ACHN (cell line): ENCODE measurements at regions not wholly inside any gene's neighbourhood (a gene's known extent, or its start where the extent isn't known, plus 50 kb on each side); places are given as distances from the start of the nearest gene placed in this dataset.

Experiments used
- DNase-seq: peaks from one replicate; pipeline ENCODE4 v3.0.0-alpha.2; 2015
- in situ Hi-C: cut with HindIII; loops from 2 replicates; pipeline ENCODE4 v1.10.0; 2017; ENCODE audit warnings: low sequenced_read_pairs, low pct_ligation_motif_present, low pct_unique_long_range_greater_than_20kb

GRCh38 chr7:67692425-67692824 lies 695.8 kb downstream of the TYW1 start:
- in situ Hi-C loops = no loop called here
- DNase-seq = no peak

DNA sequence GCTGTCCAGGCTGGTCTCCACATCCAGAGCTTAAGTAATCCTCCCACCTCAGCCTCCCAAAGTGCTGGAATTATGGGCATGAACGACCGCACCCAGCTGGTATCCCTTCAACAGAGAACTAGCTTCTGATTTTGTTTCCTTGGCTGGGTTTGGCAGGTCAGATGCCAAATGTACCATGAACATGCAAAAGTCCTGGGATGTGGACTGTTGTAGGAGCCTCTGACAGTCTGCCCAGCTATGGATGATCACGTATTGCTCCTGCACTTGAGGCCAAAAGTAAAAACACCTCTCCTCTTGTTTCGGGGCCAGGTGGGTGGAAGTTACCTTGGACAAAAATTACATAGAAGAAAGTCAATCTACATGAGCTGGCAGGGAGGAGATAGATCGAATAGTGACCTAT lies 699.5 kb downstream of the TYW1 start:
- DNase-seq = no peak
- in situ Hi-C loops = no loop called here

GRCh38 chr7:67696878-67697277 lies 700.2 kb downstream of the TYW1 start:
- in situ Hi-C loops = no loop called here
- DNase-seq = no peak

GRCh38 chr7:67698354-67698753 lies 701.7 kb downstream of the TYW1 start:
- no peak for DNase-seq
- in situ Hi-C loops = no loop called here

- in situ Hi-C loops = no loop called here
- no peak for DNase-seq
These were observed 709.2 kb downstream of the TYW1 start for GRCh38 chr7:67705850-67706249.

DNA sequence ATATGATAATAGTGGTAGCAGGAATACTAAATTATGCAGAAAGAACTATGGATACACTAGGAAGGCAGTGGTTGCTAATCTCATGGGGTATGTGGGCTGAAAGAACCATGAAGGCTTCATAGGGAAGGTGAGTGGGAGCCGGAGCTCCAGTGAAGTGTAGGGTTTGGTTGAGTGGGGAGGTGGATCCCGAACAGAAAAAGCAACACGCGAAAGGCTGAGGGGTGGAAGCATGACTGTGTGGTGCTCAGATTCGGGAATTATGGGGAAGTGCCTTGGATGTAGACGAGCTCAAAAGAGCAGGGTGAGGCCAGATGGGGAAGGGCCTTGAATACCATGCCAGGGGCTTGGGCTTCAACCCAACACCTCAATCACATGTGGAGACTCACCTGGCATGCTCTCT lies 715.1 kb downstream of the TYW1 start:
- in situ Hi-C loops = no loop called here

GRCh38 chr7:67713451-67714056 lies 716.9 kb downstream of the TYW1 start:
- in situ Hi-C loops = no loop called here
- no peak for DNase-seq

More for the DNA sequence above, 715.1 kb downstream of the TYW1 start:
- no peak for DNase-seq

DNA sequence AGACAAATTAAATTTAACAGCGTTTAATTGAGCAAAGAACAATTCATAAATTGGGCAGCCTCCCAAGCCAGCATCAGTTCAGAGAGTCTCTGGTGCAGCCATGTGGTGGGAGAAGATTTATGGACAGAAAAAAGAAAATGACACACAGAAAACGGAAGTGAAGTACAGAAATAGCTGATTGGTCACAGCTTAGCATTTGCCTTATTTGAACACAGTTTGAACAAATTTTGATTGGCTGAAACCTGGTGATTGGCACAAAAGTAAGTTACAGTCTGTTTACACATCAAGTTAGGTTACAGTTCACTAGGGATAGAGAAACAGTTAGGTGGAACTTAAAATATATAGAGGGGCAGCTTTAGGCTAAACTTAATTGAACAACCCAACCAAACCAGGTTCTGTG lies 720.1 kb downstream of the TYW1 start:
- in situ Hi-C loops = no loop called here
- no peak for DNase-seq

DNA sequence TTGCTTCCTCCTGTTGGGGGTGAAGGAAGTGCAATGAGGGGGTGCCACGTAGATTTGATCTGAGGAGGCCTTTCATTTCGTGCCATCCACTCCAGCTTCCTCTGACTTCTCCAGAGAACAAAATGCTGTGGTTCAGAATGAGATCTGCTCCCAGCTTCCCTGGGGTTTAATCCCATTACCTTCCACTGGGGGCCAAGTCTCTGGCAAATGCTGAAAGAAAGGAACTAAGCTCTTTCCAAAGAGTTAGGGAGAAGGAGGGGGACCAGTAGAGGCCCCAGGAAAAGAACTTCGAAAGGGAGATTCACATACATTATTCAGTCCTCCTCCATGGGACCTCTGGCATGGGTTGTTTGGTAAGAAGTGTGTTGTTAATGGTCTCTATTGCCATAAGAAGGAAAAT lies 727.0 kb downstream of the TYW1 start:
- DNase-seq = no peak
- in situ Hi-C loops = no loop called here

- in situ Hi-C loops = no loop called here
- DNase-seq = no peak
These were observed 727.8 kb downstream of the TYW1 start for GRCh38 chr7:67724435-67724834.

DNA sequence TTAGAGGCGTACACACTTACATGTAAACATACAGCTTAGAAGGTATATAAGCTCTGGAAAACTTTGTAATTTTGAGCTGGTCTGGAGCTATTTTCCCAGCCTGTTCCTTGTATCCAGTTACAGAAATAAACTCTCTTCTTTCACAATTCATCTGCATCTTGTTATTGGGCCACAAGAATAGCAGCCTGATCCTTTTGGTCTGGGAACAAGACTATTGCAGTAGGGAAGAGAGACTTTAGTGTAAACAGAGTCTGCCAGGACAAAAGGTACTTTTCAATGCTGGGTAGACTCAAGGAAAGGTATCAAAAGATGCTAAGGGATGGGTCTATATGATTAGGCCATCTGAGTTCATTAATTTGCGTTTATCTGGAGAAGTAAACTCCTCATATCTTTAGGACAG lies 728.3 kb downstream of the TYW1 start:
- DNase-seq = no peak
- in situ Hi-C loops = no loop called here

DNA sequence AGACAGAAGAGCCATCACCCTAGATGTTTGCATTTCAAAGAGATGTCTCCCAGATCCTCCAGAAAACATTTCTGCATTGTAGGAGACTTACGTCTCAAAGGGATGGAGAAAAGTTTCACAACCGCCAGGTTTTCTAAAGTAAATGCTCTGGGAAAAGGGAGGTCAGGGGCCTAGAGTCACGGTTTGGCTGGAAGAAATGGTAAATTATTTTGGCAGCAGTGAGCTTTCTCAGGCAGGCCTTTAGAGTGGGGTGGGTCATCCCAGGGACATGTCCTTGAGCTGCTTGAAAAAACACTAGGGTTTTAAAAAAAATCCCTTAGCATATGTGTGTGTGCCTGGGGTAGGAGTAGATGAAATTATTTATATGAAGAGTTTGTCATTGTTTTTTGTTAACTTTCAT lies 728.8 kb downstream of the TYW1 start:
- in situ Hi-C loops = no loop called here
- DNase-seq = no peak

DNA sequence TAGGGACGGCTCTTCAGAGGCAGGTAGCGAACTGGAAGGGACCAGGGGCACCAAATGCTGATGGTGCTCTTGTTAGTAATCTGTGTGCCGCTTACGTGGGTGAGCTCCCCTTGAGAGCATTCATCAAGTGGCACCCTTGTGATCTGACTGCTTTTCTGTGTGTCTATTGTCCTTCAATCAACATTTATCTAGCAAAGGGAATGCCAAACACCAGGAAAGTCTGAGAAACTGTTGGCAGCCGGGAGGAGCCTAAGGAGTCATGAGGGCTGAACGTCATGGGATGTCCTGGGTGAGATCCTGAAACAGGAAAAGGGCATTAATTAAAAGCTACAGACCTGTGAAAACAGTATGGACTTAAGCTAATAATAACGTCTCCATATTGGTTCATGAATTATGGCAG lies 733.1 kb downstream of the TYW1 start:
- in situ Hi-C loops = no loop called here
- no peak for DNase-seq

DNA sequence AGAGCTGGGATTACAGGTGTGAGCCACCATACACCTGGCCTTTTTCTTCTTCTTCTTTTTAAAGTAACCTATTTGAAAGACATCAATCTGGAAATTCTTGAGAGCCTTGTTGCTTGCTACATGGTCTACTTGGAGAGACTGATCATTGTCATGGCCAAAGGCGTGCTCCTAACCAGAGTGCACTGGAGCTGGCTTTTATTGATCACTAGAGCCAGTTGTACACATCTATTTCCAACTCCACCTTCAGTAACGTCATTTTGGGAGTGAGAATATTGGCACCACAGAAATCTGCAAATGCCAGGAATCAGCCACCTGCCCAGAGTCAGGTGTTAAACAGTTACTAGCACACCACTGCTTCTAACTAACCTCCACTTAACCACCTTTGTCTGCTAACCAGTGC lies 735.1 kb downstream of the TYW1 start:
- in situ Hi-C loops = no loop called here
- DNase-seq = no peak

DNA sequence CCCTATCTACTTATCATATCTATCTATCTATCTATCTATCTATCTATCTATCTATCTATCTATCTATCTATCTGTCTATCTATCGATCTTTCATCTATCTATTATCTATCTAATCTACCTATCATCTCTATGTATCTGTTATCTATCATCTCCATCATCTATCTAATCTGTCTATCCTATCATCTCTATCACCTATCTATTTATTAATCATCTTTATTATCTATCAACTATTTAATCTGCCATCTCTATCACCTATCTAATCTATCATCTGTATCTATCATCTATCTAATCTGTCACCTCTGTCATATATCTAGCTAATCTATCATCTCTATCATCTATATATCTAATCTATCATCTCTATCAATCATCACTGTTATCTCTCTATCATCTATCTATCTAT lies 736.3 kb downstream of the TYW1 start:
- in situ Hi-C loops = no loop called here

DNA sequence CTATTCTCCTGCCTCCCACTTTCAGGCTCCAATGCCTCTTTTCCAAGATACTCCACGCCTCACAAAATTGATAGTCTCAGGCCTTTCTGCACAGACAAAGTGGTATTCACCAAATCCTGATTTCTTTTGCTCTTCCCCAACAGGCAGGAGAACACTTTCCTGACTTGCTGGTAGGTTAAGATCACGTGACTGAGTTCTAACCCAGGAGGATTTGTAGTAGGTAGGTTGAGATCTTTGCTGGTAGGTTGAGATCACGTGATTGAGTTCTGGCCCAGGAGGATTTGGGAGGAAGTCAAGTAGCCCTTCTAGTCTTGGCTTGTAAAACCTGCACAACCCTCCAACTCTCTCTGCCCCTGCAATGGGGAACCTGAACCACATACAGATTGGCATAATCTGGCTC lies 741.5 kb downstream of the TYW1 start:
- DNase-seq = no peak
- in situ Hi-C loops = no loop called here

More for the DNA sequence above, 736.3 kb downstream of the TYW1 start:
- no peak for DNase-seq

DNA sequence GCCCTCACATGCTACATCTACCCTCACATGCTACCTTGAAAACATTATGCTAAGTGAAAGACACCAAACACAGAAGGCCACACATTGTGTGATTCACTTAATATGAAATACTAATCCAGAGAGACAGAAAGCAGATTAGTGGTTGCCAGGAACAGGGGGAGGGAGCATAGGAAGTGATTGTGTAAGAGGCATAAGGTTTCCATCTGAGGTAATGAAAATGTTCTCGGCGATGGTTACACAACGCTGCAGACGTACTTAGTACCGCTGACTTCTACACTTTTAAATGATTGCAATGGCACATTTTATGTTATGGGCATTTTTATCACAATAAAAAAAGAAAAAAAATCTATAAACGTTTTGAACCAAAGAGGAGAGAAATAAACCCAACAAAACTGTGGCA lies 742.3 kb downstream of the TYW1 start:
- no peak for DNase-seq
- in situ Hi-C loops = no loop called here

DNA sequence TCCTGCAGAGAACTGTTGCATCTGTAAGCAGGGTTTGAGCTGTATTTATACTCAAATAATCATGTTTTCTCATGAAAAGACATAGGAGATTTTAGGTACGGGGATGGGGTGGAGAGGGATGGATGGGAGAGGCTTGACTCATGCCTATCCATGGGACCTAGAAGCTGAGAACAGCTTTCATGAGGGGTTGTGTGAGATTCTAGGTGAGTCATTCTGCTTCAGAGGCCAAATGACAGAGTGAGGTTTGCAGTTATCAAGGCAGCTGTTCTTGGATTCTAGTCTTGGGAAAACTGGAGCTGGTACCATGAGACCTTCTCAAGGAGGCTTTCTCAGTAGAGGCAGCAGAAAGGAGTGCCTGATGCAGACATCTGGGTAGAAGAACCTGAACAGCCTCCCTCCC lies 746.9 kb downstream of the TYW1 start:
- in situ Hi-C loops = no loop called here
- DNase-seq = no peak

- in situ Hi-C loops = no loop called here
- no peak for DNase-seq
These were observed 755.6 kb downstream of the TYW1 start for GRCh38 chr7:67752227-67752626.

DNA sequence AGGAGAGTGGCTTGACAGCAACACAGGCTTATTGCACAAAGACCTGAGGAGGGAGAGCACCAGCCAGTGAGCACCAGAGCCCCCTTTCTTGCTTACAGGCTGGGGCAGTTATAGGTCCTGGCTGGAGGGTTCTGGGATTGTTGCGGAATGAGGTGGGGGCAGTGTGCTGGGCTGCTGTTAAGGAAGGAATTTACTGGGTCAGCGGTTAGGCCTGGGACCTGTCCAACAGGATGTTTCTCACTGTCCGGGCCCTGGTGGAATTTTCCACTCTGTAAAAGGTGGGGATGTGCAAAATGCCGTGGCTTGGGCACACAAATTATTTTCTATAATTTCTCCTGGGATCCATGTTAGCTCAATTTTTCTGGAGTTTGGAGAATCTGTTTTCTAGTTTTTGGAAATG lies 757.3 kb downstream of the TYW1 start:
- no peak for DNase-seq
- in situ Hi-C loops = no loop called here

DNA sequence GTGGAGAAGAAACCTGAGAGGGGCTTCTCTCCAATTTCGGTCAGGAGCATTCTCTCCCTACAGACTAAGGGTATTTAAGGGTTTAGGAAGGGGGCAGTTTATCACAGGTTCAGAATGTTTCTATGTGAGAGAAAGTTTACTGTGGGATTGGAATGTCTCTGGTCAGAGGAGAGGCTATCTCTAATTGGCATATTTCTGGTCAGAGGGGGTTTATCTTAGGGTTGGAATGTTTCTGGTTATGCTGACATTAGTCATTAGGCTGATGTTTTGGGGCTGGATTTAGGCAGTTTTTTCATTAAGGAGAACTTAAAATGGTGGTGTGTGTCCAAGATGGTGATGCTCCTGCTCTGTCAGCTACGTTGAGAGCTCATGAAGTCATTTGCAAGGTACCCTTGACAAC lies 758.0 kb downstream of the TYW1 start:
- no peak for DNase-seq

More for the DNA sequence above, 758.0 kb downstream of the TYW1 start:
- in situ Hi-C loops = no loop called here
